Testis (tissue), 2 donors: ENCODE measurements at regions not wholly inside any gene's neighbourhood (a gene's known extent, or its start where the extent isn't known, plus 50 kb on each side); places are given as distances from the start of the nearest gene placed in this dataset.

ENCODE experiments used
- DNase-seq: peaks from one replicate; pipeline ENCODE4 v3.0.0-alpha.2; 2019
- H3K27ac ChIP-seq, 2 donors: fragments of 200-600 bp; sonication (generic); one replicate each; pipeline ENCODE4 v1.5.1; 2019
- H3K27me3 ChIP-seq: fragments of 200-600 bp; sonication (generic); one replicate; pipeline ENCODE4 v1.5.1; 2019
- H3K36me3 ChIP-seq: fragments of 200-600 bp; sonication (generic); one replicate; pipeline ENCODE4 v1.5.1; 2017; ENCODE audit warnings: low read depth; ENCODE audit errors: missing control alignments
- H3K4me1 ChIP-seq: fragments of 200-600 bp; sonication (generic); one replicate; pipeline ENCODE4 v1.5.1; 2019
- H3K4me3 ChIP-seq, 2 donors: fragments of 200-600 bp; sonication (generic); one replicate each; pipeline ENCODE4 v1.5.1; 2017 to 2019
- H3K9me3 ChIP-seq: fragments of 200-600 bp; sonication (generic); one replicate; pipeline ENCODE4 v1.5.1; 2017
- CTCF ChIP-seq, 3 experiments: fragments of 450-650 bp in 2 of 3; fragments of 200-600 bp in 1 of 3; sonication (generic) in 1 of 3; IDR thresholded peaks; one replicate each; pipeline ENCODE4 v1.5.1; 2016 to 2019; ENCODE audit warnings: antibody characterized with exemption in 3 of 3, mild to moderate bottlenecking in 2 of 3, moderate library complexity in 1 of 3
- POLR2A ChIP-seq: fragments of 450-650 bp; IDR thresholded peaks from one replicate; pipeline ENCODE4 v1.6.1; 2017; ENCODE audit warnings: antibody characterized with exemption, mild to moderate bottlenecking, moderate library complexity
- WGBS, 2 donors: methylation state at CpG; one replicate each; pipeline ENCODE4 v1.1.5; 2018; 5-methylcytosine and 5-hydroxymethylcytosine counted together
- intact Hi-C: fragments of 100-400 bp; cut with DNase I; formaldehyde crosslinking; loops from one replicate; pipeline ENCODE4 v1.15.1; 2023; ENCODE audit warnings: low total_unique reads

- TF ChIP-seq POLR2A (no peak), CTCF (IDR thresholded peaks at IDR 0.05) (no peak)
- Histone ChIP-seq H3K27me3 (no peaks in the 10 kb centered on the region), H3K4me1 (no peaks in the 10 kb centered on the region), H3K27ac (no peak overlapping the region), H3K9me3 (no peaks in the 10 kb centered on the region), H3K36me3 (no peaks in the 10 kb centered on the region), H3K4me3 (no peak overlapping the region)
- intact Hi-C loops, result no loop called here
- DNase-seq, result no peak
- 87 to 94% methylated on average over 11 to 15 of the region's 15 CpGs for WGBS, 2 donors
These were observed 324.6 kb upstream of the DIO3 start for GRCh38 chr14:101236496-101237251.

GRCh38 chr14:101237252-101237616 is 324.1 kb upstream of the DIO3 start:
- Histone ChIP-seq H3K9me3 (no peaks in the 10 kb centered on the region), H3K4me1 (no peaks in the 10 kb centered on the region), H3K4me3 (no peak overlapping the region), H3K27ac (no peak overlapping the region), H3K27me3 (no peaks in the 10 kb centered on the region), H3K36me3 (no peaks in the 10 kb centered on the region)
- intact Hi-C loops, result no loop called here
- 80 to 92% methylated on average over 9 of the region's 9 CpGs for WGBS, 2 donors
- no peak for TF ChIP-seq CTCF (IDR thresholded peaks at IDR 0.05)
- no peak for TF ChIP-seq POLR2A
- DNase-seq, result no peak

- Histone ChIP-seq H3K27me3 (no peaks in the 10 kb centered on the region), H3K9me3 (no peaks in the 10 kb centered on the region), H3K27ac (no peak overlapping the region), H3K4me3 (no peak overlapping the region), H3K4me1 (no peaks in the 10 kb centered on the region), H3K36me3 (no peaks in the 10 kb centered on the region)
- intact Hi-C loops, result no loop called here
- TF ChIP-seq POLR2A (no peak), CTCF (IDR thresholded peaks at IDR 0.05) (no peak)
- DNase-seq, result no peak
- 71 to 85% methylated on average over 7 to 9 of the region's 9 CpGs for WGBS, 2 donors
These were observed 322.2 kb upstream of the DIO3 start for GRCh38 chr14:101239065-101239464.

GRCh38 chr14:101241147-101241546 is 320.1 kb upstream of the DIO3 start:
- intact Hi-C loops, result no loop called here
- 83 to 97% methylated on average over 2 of the region's 2 CpGs for WGBS, 2 donors
- no peak for TF ChIP-seq POLR2A
- TF ChIP-seq CTCF (IDR thresholded peaks at IDR 0.05), result no peak
- Histone ChIP-seq H3K4me1 (no peaks in the 10 kb centered on the region), H3K27ac (no peak overlapping the region), H3K4me3 (no peak overlapping the region), H3K36me3 (no peaks in the 10 kb centered on the region), H3K9me3 (no peaks in the 10 kb centered on the region), H3K27me3 (no peaks in the 10 kb centered on the region)
- DNase-seq, result no peak

- Histone ChIP-seq H3K4me3 (no peak overlapping the region), H3K27me3 (no peaks in the 10 kb centered on the region), H3K9me3 (no peaks in the 10 kb centered on the region), H3K4me1 (no peaks in the 10 kb centered on the region), H3K36me3 (no peaks in the 10 kb centered on the region), H3K27ac (no peak overlapping the region)
- no peak for DNase-seq
- no peak for TF ChIP-seq CTCF (IDR thresholded peaks at IDR 0.05)
- TF ChIP-seq POLR2A, result no peak
- WGBS, 2 donors, result 93 to 94% methylated on average over 8 to 10 of the region's 10 CpGs
- intact Hi-C loops, result no loop called here
These were observed 319.5 kb upstream of the DIO3 start for GRCh38 chr14:101241807-101242278.
